Glomerular visceral epithelial cell (primary cell): ENCODE measurements at regions not wholly inside any gene's neighbourhood (a gene's known extent, or its start where the extent isn't known, plus 50 kb on each side); places are given as distances from the start of the nearest gene placed in this dataset.

ENCODE experiments used
- DNase-seq: peaks from one replicate; pipeline ENCODE4 v3.0.0-alpha.2; 2016; ENCODE audit errors: extremely low spot score

DNA sequence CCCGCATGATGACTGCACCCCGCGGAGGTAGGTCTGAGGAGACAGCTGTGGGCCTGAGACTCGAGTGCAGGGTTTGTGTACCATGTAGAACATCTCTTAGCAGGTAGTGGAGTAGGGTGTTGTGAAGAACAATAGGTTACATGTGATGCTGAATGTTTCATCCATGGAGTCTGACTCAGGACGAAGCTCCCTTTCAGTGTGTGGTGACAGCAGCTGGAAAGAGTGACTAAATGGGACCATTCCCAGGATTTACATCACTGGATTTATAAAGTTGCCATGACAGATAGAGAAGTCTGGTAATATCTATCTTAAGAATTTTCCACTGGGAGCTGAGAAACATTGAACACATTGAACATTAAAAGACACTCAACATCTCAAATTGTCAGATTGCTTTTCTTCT is 259.6 kb upstream of the RGS6 start:
- DNase-seq, result no peak

DNA sequence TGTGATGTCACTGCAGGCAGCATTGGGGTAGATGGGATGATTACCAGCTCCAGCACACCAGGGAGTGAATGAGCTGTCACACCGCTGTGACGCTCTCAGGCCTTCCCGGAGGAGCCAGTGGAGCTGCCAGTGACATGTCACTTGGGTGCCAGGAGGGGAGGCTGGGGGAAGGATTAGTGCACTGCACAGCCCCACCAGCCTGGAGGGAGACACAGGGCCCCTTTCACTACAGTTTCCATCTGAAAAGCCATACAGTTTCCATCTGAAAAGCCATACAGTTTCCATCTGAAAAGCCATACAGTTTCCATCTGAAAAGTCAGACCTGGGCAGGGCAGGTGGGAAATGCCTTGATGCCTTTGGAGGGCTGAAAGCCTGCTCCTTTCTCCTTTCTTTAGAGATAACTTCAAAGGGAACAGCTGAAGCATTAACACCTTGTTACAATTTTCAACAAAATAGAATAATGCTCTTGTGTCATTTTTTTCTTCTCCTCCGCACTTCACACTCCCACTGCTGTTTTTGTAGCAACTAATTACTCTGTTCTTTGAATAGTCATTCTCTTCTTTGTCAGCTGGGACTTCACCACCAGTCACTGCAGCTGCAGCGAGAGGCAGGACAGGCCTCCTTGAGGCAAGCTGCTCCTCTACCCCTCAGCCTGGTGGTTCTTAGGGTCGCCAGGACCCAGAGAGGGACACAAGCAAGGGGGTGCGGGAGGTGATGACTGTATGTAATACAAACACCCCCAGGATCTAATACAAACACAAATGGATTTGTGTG is 256.9 kb upstream of the RGS6 start:
- DNase-seq, result no peak

GRCh38 chr14:71675900-71676287 is 256.3 kb upstream of the RGS6 start:
- DNase-seq, result no peak

DNA sequence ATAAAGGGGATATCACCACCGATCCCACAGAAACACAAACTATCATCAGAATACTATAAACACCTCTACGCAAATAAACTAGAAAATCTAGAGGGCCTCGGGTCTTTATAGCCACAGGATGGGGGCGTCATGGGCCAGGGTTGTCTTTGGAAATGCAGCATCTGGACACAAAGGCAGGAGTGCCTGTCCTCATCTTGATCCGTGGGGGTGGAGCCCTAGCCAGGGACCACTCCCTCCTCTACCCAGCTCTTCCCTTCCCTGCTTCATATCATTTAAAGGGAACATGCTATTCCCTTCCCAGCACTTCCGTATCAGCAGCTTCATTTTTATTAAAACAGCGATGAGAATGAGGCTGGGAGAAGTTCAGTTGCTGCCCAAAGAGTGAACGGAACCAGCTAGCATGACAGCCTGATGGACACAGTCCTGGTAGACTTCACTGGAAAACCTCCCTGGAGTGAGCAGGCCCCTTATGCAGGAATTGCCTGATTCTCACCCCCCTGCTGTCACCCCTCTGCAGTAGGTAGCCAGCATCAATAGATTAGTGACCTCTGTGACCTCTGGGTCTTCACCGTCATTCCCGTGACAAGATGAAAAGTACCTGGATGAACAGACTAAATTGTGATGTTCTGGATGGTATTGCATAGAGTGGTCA is 251.4 kb upstream of the RGS6 start:
- DNase-seq, result no peak

DNA sequence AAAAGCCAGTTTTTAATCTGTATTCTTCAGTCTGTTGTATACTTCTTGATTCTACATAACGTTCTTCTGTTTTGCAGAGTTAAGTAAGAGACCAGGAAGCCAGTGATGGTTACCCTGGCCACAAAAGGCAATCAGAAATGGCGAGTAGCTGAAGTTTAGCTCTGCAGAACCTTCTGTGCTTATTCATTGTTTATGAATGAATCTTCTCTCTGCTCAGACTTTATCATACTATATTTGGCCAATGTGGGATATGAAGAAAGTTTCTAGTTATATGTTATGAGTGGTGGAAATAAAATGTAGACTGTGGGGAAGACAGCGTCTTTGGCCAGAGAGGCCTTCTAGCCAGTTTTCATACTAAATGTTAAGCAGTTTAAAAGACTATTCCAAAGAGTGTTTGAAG is 249.9 kb upstream of the RGS6 start:
- no peak for DNase-seq

GRCh38 chr14:71684323-71684722 is 247.9 kb upstream of the RGS6 start:
- no peak for DNase-seq

DNA sequence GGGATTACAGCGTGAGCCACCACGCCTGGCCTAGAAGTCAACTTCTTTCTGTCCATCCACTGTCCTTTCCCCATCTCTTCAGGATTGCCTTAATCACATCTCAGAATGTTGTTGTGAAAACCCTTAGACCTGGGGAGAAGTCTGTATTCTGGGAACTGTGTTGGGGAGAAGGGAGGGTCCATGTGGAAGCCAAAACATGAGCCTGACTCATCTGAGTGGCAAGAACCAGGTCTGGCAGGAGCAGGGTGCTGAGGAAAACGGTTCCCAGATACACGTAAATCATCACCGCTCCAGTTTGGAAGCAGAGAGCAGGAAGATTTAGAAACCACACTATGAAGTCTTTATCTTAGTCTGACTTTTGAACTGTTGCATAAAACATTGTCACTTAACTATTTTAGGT is 245.6 kb upstream of the RGS6 start:
- no peak for DNase-seq

GRCh38 chr14:71687166-71687831 is 244.9 kb upstream of the RGS6 start:
- DNase-seq, result no peak

GRCh38 chr14:71688576-71688975 is 243.7 kb upstream of the RGS6 start:
- DNase-seq, result no peak

DNA sequence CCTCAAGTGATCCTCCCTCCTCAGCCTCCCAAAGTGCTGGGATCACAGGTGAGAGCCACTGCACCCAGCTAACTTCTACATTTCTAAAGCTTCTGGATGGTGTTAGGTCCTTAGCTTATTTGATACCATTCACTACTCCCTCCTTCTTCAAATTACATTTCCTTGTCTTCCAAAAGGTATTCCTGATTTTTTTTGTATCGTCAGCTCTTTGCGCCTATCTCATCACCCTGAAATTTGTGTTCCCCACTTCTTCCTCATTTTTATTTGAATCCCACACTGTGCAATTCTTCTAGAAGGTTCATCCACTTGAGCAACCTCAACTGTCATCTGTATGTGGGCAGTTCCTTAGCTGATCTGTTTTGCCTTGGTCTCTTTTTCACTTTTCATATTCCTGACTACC is 241.8 kb upstream of the RGS6 start:
- DNase-seq, result no peak

DNA sequence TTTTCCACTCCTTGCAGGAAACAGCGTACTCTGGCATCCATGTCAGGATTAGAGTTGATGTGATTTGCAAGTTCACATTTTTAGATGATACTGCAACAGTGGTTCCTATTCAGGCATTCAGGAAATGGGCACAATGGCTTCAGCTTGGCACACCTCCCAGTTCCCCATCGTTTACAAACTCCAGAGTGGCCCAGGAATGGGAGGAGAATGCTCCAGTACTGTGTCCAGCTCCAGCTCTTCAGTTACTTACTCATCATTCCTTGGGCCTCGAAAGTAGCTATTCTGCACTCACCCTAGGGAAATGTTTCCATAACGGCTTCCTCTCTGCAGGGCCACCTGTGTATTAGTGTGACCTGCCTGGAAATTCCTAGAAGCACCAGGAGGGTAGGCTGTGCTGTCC is 239.7 kb upstream of the RGS6 start:
- no peak for DNase-seq

- DNase-seq, result no peak
Observed at GRCh38 chr14:71693381-71693780, 238.8 kb upstream of the RGS6 start.

- no peak for DNase-seq
Observed at GRCh38 chr14:71694591-71695530, 237.4 kb upstream of the RGS6 start.

GRCh38 chr14:71695611-71696350 is 236.4 kb upstream of the RGS6 start:
- DNase-seq, result no peak

DNA sequence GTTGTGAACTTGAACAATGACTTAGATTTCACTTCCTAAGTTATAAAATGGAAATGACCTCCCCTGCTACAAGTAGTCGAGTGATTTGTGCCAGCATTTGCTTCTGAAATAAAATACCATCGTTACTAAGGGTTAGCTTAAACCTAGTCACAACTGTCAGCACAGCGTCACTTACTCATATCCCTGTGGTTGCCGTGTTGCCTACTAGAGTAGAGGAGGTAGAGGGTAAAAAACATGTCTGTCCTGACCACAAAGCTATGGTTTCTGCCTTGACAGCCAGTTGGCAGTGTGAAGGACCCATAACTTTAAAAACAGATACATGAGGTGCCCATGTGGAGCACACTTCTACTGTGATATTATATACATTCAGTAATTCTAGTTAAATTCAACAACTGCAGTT is 234.2 kb upstream of the RGS6 start:
- no peak for DNase-seq

GRCh38 chr14:71698673-71699072 is 233.6 kb upstream of the RGS6 start:
- DNase-seq, result no peak

DNA sequence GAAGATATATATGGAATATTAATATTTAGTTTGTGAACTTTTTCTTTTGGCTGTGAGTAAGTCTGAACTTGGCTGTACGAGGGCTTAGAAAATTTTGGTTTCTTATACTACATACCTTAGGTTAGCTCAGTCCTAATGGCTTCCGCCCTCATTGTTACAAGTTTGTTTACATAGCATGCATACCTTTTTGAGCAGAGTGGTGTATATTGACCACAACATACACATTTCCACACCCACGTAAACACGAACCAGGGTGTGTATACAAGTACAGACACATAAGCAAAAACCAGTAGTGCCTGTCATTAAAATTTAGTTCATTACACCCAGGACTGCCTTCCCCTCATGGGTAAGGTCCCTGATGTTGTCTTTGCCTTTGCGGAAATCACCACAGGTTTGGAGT is 230.2 kb upstream of the RGS6 start:
- DNase-seq, result no peak

DNA sequence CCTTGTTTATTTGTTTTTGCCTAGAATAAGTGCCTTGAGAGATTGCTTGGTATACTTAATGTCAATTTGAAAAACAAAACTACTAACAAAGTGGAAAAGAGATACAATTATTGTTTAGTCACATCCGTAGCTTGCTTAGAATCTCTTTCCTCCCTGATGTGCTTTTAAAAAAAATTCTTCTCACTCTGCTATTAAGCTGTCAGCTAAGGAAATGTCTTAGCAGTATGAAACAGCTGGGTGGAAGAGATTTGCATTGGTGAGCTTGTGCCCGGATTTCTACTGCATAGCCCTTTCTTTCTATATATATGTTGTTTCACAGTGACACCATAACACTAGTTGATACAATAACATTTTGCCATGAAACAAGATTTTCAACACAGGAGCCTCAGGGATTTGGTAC is 229.4 kb upstream of the RGS6 start:
- no peak for DNase-seq

GRCh38 chr14:71703477-71703876 is 228.8 kb upstream of the RGS6 start:
- DNase-seq, result no peak

GRCh38 chr14:71704210-71704609 is 228.0 kb upstream of the RGS6 start:
- no peak for DNase-seq

DNA sequence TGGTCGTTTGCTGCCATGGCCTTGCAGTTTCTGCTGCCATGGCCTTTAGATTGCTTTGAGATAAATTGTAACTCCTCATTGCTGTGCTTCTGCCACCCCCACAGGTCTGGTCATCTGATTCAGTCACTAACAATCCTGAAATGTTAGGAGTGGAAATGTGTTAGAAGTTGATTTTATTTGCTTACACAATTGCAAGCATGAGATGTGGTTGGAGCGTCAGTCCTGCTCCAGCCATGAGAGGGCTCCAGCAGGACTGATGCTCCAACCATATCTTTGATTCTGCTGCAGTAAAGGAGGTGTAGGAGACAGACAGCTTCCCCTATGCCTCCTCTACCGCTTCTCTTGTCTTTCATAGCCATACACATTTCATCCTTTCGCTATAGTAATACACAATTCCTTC is 226.8 kb upstream of the RGS6 start:
- no peak for DNase-seq
